PC-9 (cell line): ENCODE measurements at regions not wholly inside any gene's neighbourhood (a gene's known extent, or its start where the extent isn't known, plus 50 kb on each side); places are given as distances from the start of the nearest gene placed in this dataset.

Experiments used
- BruUV-seq: library from RNA; stranded (reverse); fragments of 400-500 nt; replicated peaks from 2 replicates; lab custom pipeline; 2021; lab: Mats Ljungman, UMichigan
- CTCF ChIA-PET: fragments of 300-600 bp; sonication (Branson Sonifier 250); formaldehyde crosslinking; loops from one replicate; lab custom pipeline; 2022; ENCODE audit warnings: antibody characterized with exemption; lab: Charles Lee
- POLR2A ChIA-PET: fragments of 300-600 bp; sonication (Branson Sonifier 250); formaldehyde crosslinking; loops from one replicate; lab custom pipeline; 2022; ENCODE audit warnings: antibody characterized with exemption; ENCODE audit not compliant: unreplicated experiment; lab: Charles Lee
- DNase-seq, 2 experiments: peaks; one replicate each; pipeline versions ENCODE4 v3.0.0 to v3.0.0-alpha.2; 2015 to 2022; ENCODE audit warnings: mixed read lengths in 1 of 2
- H2AFZ ChIP-seq: fragments of 200-600 bp; sonication (generic); 2 replicates; pipeline ENCODE4 v1.8.1; 2017; ENCODE audit warnings: antibody characterized with exemption
- H3F3A ChIP-seq: fragments of 200-600 bp; sonication (generic); 2 replicates; pipeline ENCODE4 v1.8.1; 2017; ENCODE audit warnings: antibody characterized with exemption, mild to moderate bottlenecking, low read depth; ENCODE audit not compliant: insufficient read depth
- H3K27ac ChIP-seq: fragments of 200-600 bp; sonication (generic); 2 replicates; pipeline ENCODE4 v1.6.1; 2016; ENCODE audit warnings: mixed run types
- H3K27me3 ChIP-seq: fragments of 200-600 bp; sonication (generic); 2 replicates; pipeline ENCODE4 v1.6.1; 2016; ENCODE audit warnings: low read depth, mixed run types; ENCODE audit not compliant: insufficient read depth
- H3K36me3 ChIP-seq: fragments of 200-600 bp; sonication (generic); 2 replicates; pipeline ENCODE4 v1.6.1; 2016; ENCODE audit warnings: low read depth, mixed run types
- H3K4me1 ChIP-seq: fragments of 200-600 bp; sonication (generic); replicated peaks from 2 replicates; pipeline ENCODE4 v1.6.1; 2016; ENCODE audit warnings: mixed run types; ENCODE audit not compliant: insufficient read depth
- H3K4me2 ChIP-seq: fragments of 200-600 bp; sonication (generic); 2 replicates; pipeline ENCODE4 v1.6.1; 2017; ENCODE audit warnings: mixed run types
- H3K4me3 ChIP-seq: fragments of 200-600 bp; sonication (generic); 2 replicates; pipeline ENCODE4 v1.6.1; 2016; ENCODE audit warnings: mixed run types
- H3K79me2 ChIP-seq: fragments of 200-600 bp; sonication (generic); 2 replicates; pipeline ENCODE4 v1.6.1; 2017; ENCODE audit warnings: low read depth, mixed run types
- H3K9me2 ChIP-seq: fragments of 200-600 bp; sonication (generic); 2 replicates; pipeline ENCODE4 v1.8.1; 2017; ENCODE audit warnings: mild to moderate bottlenecking; ENCODE audit not compliant: insufficient read depth
- H3K9me3 ChIP-seq: fragments of 200-600 bp; sonication (generic); 2 replicates; pipeline ENCODE4 v1.8.1; 2016; ENCODE audit warnings: low read depth; ENCODE audit not compliant: insufficient read depth
- H4K20me1 ChIP-seq: fragments of 200-600 bp; sonication (generic); 2 replicates; pipeline ENCODE4 v1.8.1; 2017; ENCODE audit not compliant: insufficient read depth
- CTCF ChIP-seq: fragments of 200-600 bp; sonication (generic); conservative IDR thresholded peaks from 2 replicates; pipeline ENCODE4 v1.6.1; 2017; ENCODE audit warnings: mixed run types, antibody characterized with exemption, mild to moderate bottlenecking, moderate library complexity
- EZH2 ChIP-seq: fragments of 200-600 bp; sonication (generic); IDR thresholded peaks from 2 replicates; pipeline ENCODE4 v1.8.0; 2017; ENCODE audit warnings: antibody characterized with exemption, low read depth
- intact Hi-C: fragments of 100-400 bp; cut with micrococcal nuclease; formaldehyde crosslinking; loops from one replicate; pipeline ENCODE4 v1.10.0; 2022; ENCODE audit not compliant: unreplicated experiment

GRCh38 chrX:106306391-106306947 lies 138.4 kb downstream of the PWWP3B start:
- no peak overlapping the region for H3K4me2 ChIP-seq
- ChIA-PET POLR2A (no interaction called here), CTCF (no interaction called here)
- no peak overlapping the region for H3K4me3 ChIP-seq
- H3K36me3 ChIP-seq: no peaks in the 10 kb centered on the region
- TF ChIP-seq CTCF: no peak
- TF ChIP-seq EZH2: no peak
- H3K27ac ChIP-seq: no peak overlapping the region
- no TSS peak for BruUV-seq
- H3K4me1 ChIP-seq: peaks cover 16% of the 10 kb centered on the region
- no peak overlapping the region for H2AFZ ChIP-seq
- H3K79me2 ChIP-seq: no peaks in the 10 kb centered on the region
- no peaks in the 10 kb centered on the region for H3K9me3 ChIP-seq
- no peaks in the 10 kb centered on the region for H3K27me3 ChIP-seq
- H3F3A ChIP-seq: peaks cover 17% of the 10 kb centered on the region; the same call in 1 of the 2 replicates
- no peaks in the 10 kb centered on the region for H3K9me2 ChIP-seq
- no peak for DNase-seq
- no peaks in the 10 kb centered on the region for H4K20me1 ChIP-seq
- intact Hi-C loops: no loop called here

GRCh38 chrX:106323357-106323756 lies 155.3 kb downstream of the PWWP3B start:
- H3K36me3 ChIP-seq: no peaks in the 10 kb centered on the region
- ChIA-PET POLR2A (no interaction called here), CTCF (no interaction called here)
- no peak overlapping the region for H3K27ac ChIP-seq
- H3K4me2 ChIP-seq: no peak overlapping the region
- H2AFZ ChIP-seq: no peak overlapping the region
- no peaks in the 10 kb centered on the region for H3K27me3 ChIP-seq
- H3K4me1 ChIP-seq: no peaks in the 10 kb centered on the region
- no peak for DNase-seq
- no TSS peak for BruUV-seq
- H3K9me3 ChIP-seq: no peaks in the 10 kb centered on the region
- TF ChIP-seq EZH2 (no peak), CTCF (no peak)
- no peaks in the 10 kb centered on the region for H3K9me2 ChIP-seq
- H3K79me2 ChIP-seq: no peaks in the 10 kb centered on the region
- no peak overlapping the region for H3K4me3 ChIP-seq
- intact Hi-C loops: no loop called here
- H4K20me1 ChIP-seq: no peaks in the 10 kb centered on the region
- no peaks in the 10 kb centered on the region for H3F3A ChIP-seq

- no peaks in the 10 kb centered on the region for H3K9me2 ChIP-seq
- no peaks in the 10 kb centered on the region for H3F3A ChIP-seq
- H3K79me2 ChIP-seq: no peaks in the 10 kb centered on the region
- intact Hi-C loops: no loop called here
- no peak overlapping the region for H3K4me2 ChIP-seq
- no peaks in the 10 kb centered on the region for H3K9me3 ChIP-seq
- no peaks in the 10 kb centered on the region for H4K20me1 ChIP-seq
- H3K36me3 ChIP-seq: no peaks in the 10 kb centered on the region
- H3K4me1 ChIP-seq: no peaks in the 10 kb centered on the region
- no TSS peak for BruUV-seq
- TF ChIP-seq CTCF (no peak), EZH2 (no peak)
- H3K27ac ChIP-seq: no peak overlapping the region
- CTCF ChIA-PET: no interaction called here
- POLR2A ChIA-PET: no interaction called here
- H3K27me3 ChIP-seq: no peaks in the 10 kb centered on the region
- no peak for DNase-seq
- H3K4me3 ChIP-seq: no peak overlapping the region
- H2AFZ ChIP-seq: no peak overlapping the region
Observed at GRCh38 chrX:106331606-106332005, 163.5 kb downstream of the PWWP3B start.
